ENCODE measurements at regions not wholly inside any gene's neighbourhood (a gene's known extent, or its start where the extent isn't known, plus 50 kb on each side); places are given as distances from the start of the nearest gene placed in this dataset.

GRCh38 chr13:76198568-76199163 is 562.5 kb downstream of the LMO7 start:
- no peak overlapping the region for H3K4me3 ChIP-seq
- intact Hi-C loops (cut with DNase I) = no loop called here
- TF ChIP-seq POLR2AphosphoS5 (IDR thresholded peaks at IDR 0.05) (no peak), POLR2A (IDR thresholded peaks at IDR 0.05) (no peak), CTCF (IDR thresholded peaks at IDR 0.05) (no peak), EP300 (IDR thresholded peaks at IDR 0.05) (no peak)

GRCh38 chr13:76189882-76190519 is 553.9 kb downstream of the LMO7 start:
- Histone ChIP-seq H3K4me3 (no peak overlapping the region), H3K4me1 (no peaks in the 10 kb centered on the region), H3K9me3 (no peaks in the 10 kb centered on the region), H3K27ac (no peak overlapping the region), H3K27me3 (no peaks in the 10 kb centered on the region), H3K36me3 (no peaks in the 10 kb centered on the region)
- no peak for DNase-seq
- 92 to 93% methylated on average over 48 of the region's 48 CpGs for WGBS, 2 donors
- intact Hi-C loops (cut with DNase I) = no loop called here
- no peak for TF ChIP-seq POLR2A (IDR thresholded peaks at IDR 0.05)

More at GRCh38 chr13:76198568-76199163, 562.5 kb downstream of the LMO7 start:
- no peak for DNase-seq
- Histone ChIP-seq H3K4me1 (no peaks in the 10 kb centered on the region), H3K36me3 (no peaks in the 10 kb centered on the region), H3K27me3 (no peaks in the 10 kb centered on the region), H3K9me3 (no peaks in the 10 kb centered on the region), H3K27ac (no peak overlapping the region)
- 92% methylated on average over 3 of the region's 3 CpGs for WGBS, 2 donors

- no peak overlapping the region for H3K27ac ChIP-seq
- no peak overlapping the region for H3K4me3 ChIP-seq
- DNase-seq = no peak
- WGBS, 2 donors = 77 to 86% methylated on average over 5 of the region's 5 CpGs
- no peaks in the 10 kb centered on the region for H3K9me3 ChIP-seq
- H3K4me1 ChIP-seq = no peaks in the 10 kb centered on the region
- H3K27me3 ChIP-seq = no peaks in the 10 kb centered on the region
- intact Hi-C loops (cut with DNase I) = no loop called here
- no peak for TF ChIP-seq POLR2AphosphoS5 (IDR thresholded peaks at IDR 0.05)
- TF ChIP-seq POLR2A (IDR thresholded peaks at IDR 0.05) = no peak
- TF ChIP-seq EP300 (IDR thresholded peaks at IDR 0.05) = no peak
- TF ChIP-seq CTCF (IDR thresholded peaks at IDR 0.05) = no peak
- H3K36me3 ChIP-seq = no peaks in the 10 kb centered on the region
Observed at GRCh38 chr13:76175961-76176725, 540.0 kb downstream of the LMO7 start.

- no peaks in the 10 kb centered on the region for H3K9me3 ChIP-seq
- no peaks in the 10 kb centered on the region for H3K27me3 ChIP-seq
- WGBS, 2 donors = 72 to 82% methylated on average over 3 of the region's 3 CpGs
- intact Hi-C loops (cut with DNase I) = no loop called here
- no peak for DNase-seq
- H3K36me3 ChIP-seq = no peaks in the 10 kb centered on the region
- no peaks in the 10 kb centered on the region for H3K4me1 ChIP-seq
- H3K27ac ChIP-seq = no peak overlapping the region
- TF ChIP-seq POLR2AphosphoS5 (IDR thresholded peaks at IDR 0.05) (no peak), EP300 (IDR thresholded peaks at IDR 0.05) (no peak), CTCF (IDR thresholded peaks at IDR 0.05) (no peak), POLR2A (IDR thresholded peaks at IDR 0.05) (no peak)
- H3K4me3 ChIP-seq = no peak overlapping the region
Observed at GRCh38 chr13:76168661-76169060, 532.5 kb downstream of the LMO7 start.

GRCh38 chr13:76164290-76164689 is 528.2 kb downstream of the LMO7 start:
- 79 to 88% methylated on average over 3 of the region's 3 CpGs for WGBS, 2 donors
- intact Hi-C loops (cut with DNase I) = no loop called here
- Histone ChIP-seq H3K4me1 (peaks cover 0 to 20% (median 14%) of the 10 kb centered on the region in 4 donors), H3K27me3 (no peaks in the 10 kb centered on the region), H3K9me3 (no peaks in the 10 kb centered on the region), H3K36me3 (no peaks in the 10 kb centered on the region), H3K4me3 (no peak overlapping the region), H3K27ac (no peak overlapping the region)
- no peak for TF ChIP-seq POLR2A (IDR thresholded peaks at IDR 0.05)
- TF ChIP-seq EP300 (IDR thresholded peaks at IDR 0.05) = no peak
- no peak for TF ChIP-seq POLR2AphosphoS5 (IDR thresholded peaks at IDR 0.05)
- no peak for TF ChIP-seq CTCF (IDR thresholded peaks at IDR 0.05)
- DNase-seq = no peak

Data from sigmoid colon (tissue), 6 donors.